Hematopoietic multipotent progenitor cell treated with erythropoietin and hydrocortisone succinate and interleukin-3 and kit ligand, for 4 days (in vitro differentiated cells): ENCODE measurements at regions not wholly inside any gene's neighbourhood (a gene's known extent, or its start where the extent isn't known, plus 50 kb on each side); places are given as distances from the start of the nearest gene placed in this dataset.
"Not testable (repeated sequence)": the region's sequence is repeated elsewhere in the genome, so short reads cannot be mapped to it uniquely, and the experiment has no call there.

Experiments
- DNase-seq: peaks from one replicate; pipeline ENCODE4 v3.0.0-alpha.2; 2015

GRCh38 chr1:43108080-43108479 lies 64.0 kb downstream of the EBNA1BP2 start:
- DNase-seq = no peak

- no peak for DNase-seq
These were observed 64.4 kb downstream of the EBNA1BP2 start for GRCh38 chr1:43107664-43108063.

GRCh38 chr1:43104027-43104763 lies 67.9 kb downstream of the EBNA1BP2 start:
- DNase-seq = no peak

GRCh38 chr1:43101061-43101460 lies 71.0 kb downstream of the EBNA1BP2 start:
- no peak for DNase-seq

- DNase-seq = no peak
These were observed 73.9 kb downstream of the EBNA1BP2 start for GRCh38 chr1:43098200-43098599.

- not testable (repeated sequence) for DNase-seq
These were observed 75.6 kb downstream of the EBNA1BP2 start for GRCh38 chr1:43096528-43096927.

GRCh38 chr1:43090812-43091211 lies 81.3 kb downstream of the EBNA1BP2 start:
- not testable (repeated sequence) for DNase-seq

GRCh38 chr1:43090157-43090556 lies 81.9 kb downstream of the EBNA1BP2 start:
- not testable (repeated sequence) for DNase-seq

- no peak for DNase-seq
These were observed 88.7 kb downstream of the EBNA1BP2 start for GRCh38 chr1:43083375-43083891.

GRCh38 chr1:43082740-43083139 lies 89.3 kb downstream of the EBNA1BP2 start:
- DNase-seq = no peak

GRCh38 chr1:43077273-43077672 lies 94.8 kb downstream of the EBNA1BP2 start:
- peak; percentile 24 for DNase-seq

GRCh38 chr1:43074709-43075108 lies 97.4 kb downstream of the EBNA1BP2 start:
- DNase-seq = no peak

- no peak for DNase-seq
These were observed 97.8 kb downstream of the EBNA1BP2 start for GRCh38 chr1:43074244-43074643.

GRCh38 chr1:43073490-43074230 lies 98.4 kb downstream of the EBNA1BP2 start:
- peak; percentile 89 for DNase-seq

- no peak for DNase-seq
These were observed 99.8 kb downstream of the EBNA1BP2 start for GRCh38 chr1:43072314-43072713.

GRCh38 chr1:43071241-43071640 lies 100.8 kb downstream of the EBNA1BP2 start:
- DNase-seq = no peak

GRCh38 chr1:43069461-43070050 lies 102.5 kb downstream of the EBNA1BP2 start:
- DNase-seq = peak; percentile 85

- DNase-seq = no peak
These were observed 103.2 kb downstream of the EBNA1BP2 start for GRCh38 chr1:43068911-43069310.

- peak; percentile 53 for DNase-seq
These were observed 103.9 kb downstream of the EBNA1BP2 start for GRCh38 chr1:43067977-43068751.

GRCh38 chr1:43067233-43067745 lies 104.8 kb downstream of the EBNA1BP2 start:
- DNase-seq = no peak

- no peak for DNase-seq
These were observed 105.5 kb downstream of the EBNA1BP2 start for GRCh38 chr1:43066578-43066977.

GRCh38 chr1:43065616-43066399 lies 106.3 kb downstream of the EBNA1BP2 start:
- no peak for DNase-seq
